ENCODE measurements at regions not wholly inside any gene's neighbourhood (a gene's known extent, or its start where the extent isn't known, plus 50 kb on each side); places are given as distances from the start of the nearest gene placed in this dataset.

GRCh38 chr1:232188318-232188717 is 441.6 kb downstream of the SIPA1L2 start:
- Histone ChIP-seq H3K9me3 (ENCODE audit: control insufficient read depth, insufficient read depth, low read length) (no peaks in the 10 kb centered on the region), H3K14ac (replicated peaks; ENCODE audit: low read depth, low read length) (no peak overlapping the region), H2BK5ac (ENCODE audit: low read depth, low read length, poor library complexity, severe bottlenecking) (no peak overlapping the region), H3K27me3 (ENCODE audit: control insufficient read depth, insufficient read depth, low read length) (peaks cover 6% of the 10 kb centered on the region), H2BK120ac (ENCODE audit: low read depth, low read length) (no peak overlapping the region), H3K23ac (ENCODE audit: low read depth, low read length) (no peak overlapping the region), H3K4me1 (ENCODE audit: control insufficient read depth, insufficient read depth, low read length) (no peaks in the 10 kb centered on the region), H3K9me1 (ENCODE audit: insufficient read depth, low read length) (0 out of 2 replicates have a peak, but pooled peaks cover 4% of the 10 kb centered on the region), H2AK9ac (replicated peaks; ENCODE audit: low read depth, low read length, poor library complexity) (no peak overlapping the region), H4K91ac (ENCODE audit: insufficient read depth, low read depth, low read length) (no peak overlapping the region), H3K18ac (ENCODE audit: low read depth, low read length) (no peak overlapping the region), H4K8ac (ENCODE audit: low read depth in 2 of 2, low read length in 2 of 2) (no peak overlapping the region), H3K27ac (ENCODE audit: insufficient read depth, low read length) (no peak overlapping the region), H3K9ac (ENCODE audit: low read depth, low read length) (no peak overlapping the region), H3K4me2 (ENCODE audit: low read depth, low read length) (no peak overlapping the region), H3K4ac (ENCODE audit: low read depth, low read length) (no peak overlapping the region), H3K56ac (ENCODE audit: extremely low read depth, insufficient read depth, low read length) (no peak overlapping the region), H2BK15ac (ENCODE audit: low read depth, low read length) (no peak overlapping the region), H4K5ac (ENCODE audit: low read depth, low read length) (no peak overlapping the region), H3K79me1 (ENCODE audit: low read depth in 1 of 2, low read length in 2 of 2) (no peaks in the 10 kb centered on the region), H4K20me1 (ENCODE audit: insufficient read depth, low read length) (no peaks in the 10 kb centered on the region), H2AK5ac (ENCODE audit: low read depth, low read length) (no peak overlapping the region), H3K4me3 (ENCODE audit: insufficient read depth, low read depth, low read length) (no peak overlapping the region), H2BK20ac (ENCODE audit: low read depth, low read length) (no peak overlapping the region), H3K36me3 (ENCODE audit: control insufficient read depth, insufficient read depth, low read length) (no peaks in the 10 kb centered on the region), H2AFZ (replicated peaks; ENCODE audit: low read length, poor library complexity) (no peak overlapping the region)
- intact Hi-C loops (cut with micrococcal nuclease), result no loop called here
- ChIA-PET POLR2A (ENCODE audit: unreplicated experiment) (no interaction called here), CTCF (no interaction called here)
- ATAC-seq (ENCODE audit: low read depth) (no peak), DNase-seq (no peak)
- in situ Hi-C loops (cut with MboI; ENCODE audit: low sequenced_read_pairs), result no loop called here
- WGBS, 2 experiments (ENCODE audit: extremely low coverage in 2 of 2, insufficient read length in 1 of 2), result no CpG with 5 or more reads among the region's 2 CpGs
- dilution Hi-C loops (cut with HindIII; ENCODE audit: low sequenced_read_pairs, unreplicated experiment), result no loop called here
- TF ChIP-seq CHD1 (IDR thresholded peaks at IDR 0.05; ENCODE audit: low read depth, low read length), result no peak
- TF ChIP-seq RAD21 (IDR thresholded peaks at IDR 0.05; ENCODE audit: low read length), result no peak
- no peak for TF ChIP-seq POLR2A (IDR thresholded peaks at IDR 0.05; ENCODE audit: low read depth, low read length)
- no peak for TF ChIP-seq MXI1 (IDR thresholded peaks at IDR 0.05; ENCODE audit: borderline replicate concordance, low read depth, low read length)
- TF ChIP-seq USF2 (IDR thresholded peaks at IDR 0.05; ENCODE audit: low read depth, low read length), result no peak
- no peak for TF ChIP-seq ELK1 (IDR thresholded peaks at IDR 0.05; ENCODE audit: borderline replicate concordance, low read depth, low read length)
- TF ChIP-seq NFE2L2 (IDR thresholded peaks at IDR 0.05; ENCODE audit: low read depth, low read length), result no peak
- TF ChIP-seq CTCF (conservative IDR thresholded peaks at IDR 0.05; ENCODE audit: low read depth, low read length), result no peak
- TF ChIP-seq SMC3 (IDR thresholded peaks at IDR 0.05; ENCODE audit: low read depth, low read length), result no peak
- TF ChIP-seq BHLHE40 (IDR thresholded peaks at IDR 0.05; ENCODE audit: low read depth, low read length), result no peak
- no peak for TF ChIP-seq RCOR1 (IDR thresholded peaks at IDR 0.05; ENCODE audit: insufficient replicate concordance, low read length)
- TF ChIP-seq MAFK (IDR thresholded peaks at IDR 0.05; ENCODE audit: low read depth, low read length), result no peak
- TF ChIP-seq MAZ (IDR thresholded peaks at IDR 0.05; ENCODE audit: borderline replicate concordance, low read depth, low read length), result no peak
- no TSS peak for BruUV-seq (replicated peaks)

All from IMR-90 (cell line).